ENCODE measurements at regions not wholly inside any gene's neighbourhood (a gene's known extent, or its start where the extent isn't known, plus 50 kb on each side); places are given as distances from the start of the nearest gene placed in this dataset.
"Not testable (repeated sequence)": the region's sequence is repeated elsewhere in the genome, so short reads cannot be mapped to it uniquely, and the experiment has no call there.

- H3K27me3 ChIP-seq = no peaks in the 10 kb centered on the region
- no peaks in the 10 kb centered on the region for H3K9me3 ChIP-seq
- no peak overlapping the region for H3K27ac ChIP-seq
- no peak for TF ChIP-seq CTCF (IDR thresholded peaks at IDR 0.05)
- no peaks in the 10 kb centered on the region for H3K36me3 ChIP-seq
- H3K4me1 ChIP-seq (ENCODE audit: control insufficient read depth in 1 of 2, insufficient read depth in 1 of 2, low read depth in 1 of 2, low read length in 1 of 2) = peaks cover 7 to 8% of the 10 kb centered on the region in 2 experiments
- H3K4me3 ChIP-seq (ENCODE audit: low read depth in 1 of 2, low read length in 1 of 2) = no peak overlapping the region
Measured at GRCh38 chr11:8773916-8774539, 91.4 kb downstream of the RPL27A start.

GRCh38 chr11:8774916-8775315, 92.3 kb downstream of the RPL27A start:
- not testable (repeated sequence) for H3K4me3 ChIP-seq (ENCODE audit: low read depth in 1 of 2, low read length in 1 of 2); H3K9me3 ChIP-seq; H3K36me3 ChIP-seq; H3K27ac ChIP-seq; H3K27me3 ChIP-seq; H3K4me1 ChIP-seq (ENCODE audit: control insufficient read depth in 1 of 2, insufficient read depth in 1 of 2, low read depth in 1 of 2, low read length in 1 of 2)

- peaks cover 7 to 8% of the 10 kb centered on the region in 2 experiments for H3K4me1 ChIP-seq (ENCODE audit: control insufficient read depth in 1 of 2, insufficient read depth in 1 of 2, low read depth in 1 of 2, low read length in 1 of 2)
Measured at GRCh38 chr11:8775332-8775731, 92.7 kb downstream of the RPL27A start.

GRCh38 chr11:8775734-8776133, 93.1 kb downstream of the RPL27A start:
- no peaks in the 10 kb centered on the region for H3K27me3 ChIP-seq
- no peak for TF ChIP-seq CTCF (IDR thresholded peaks at IDR 0.05)
- no peak overlapping the region for H3K27ac ChIP-seq
- no peaks in the 10 kb centered on the region for H3K36me3 ChIP-seq
- no peaks in the 10 kb centered on the region for H3K9me3 ChIP-seq
- H3K4me1 ChIP-seq (ENCODE audit: control insufficient read depth in 1 of 2, insufficient read depth in 1 of 2, low read depth in 1 of 2, low read length in 1 of 2) = peaks cover 7 to 8% of the 10 kb centered on the region in 2 experiments
- no peak overlapping the region for H3K4me3 ChIP-seq (ENCODE audit: low read depth in 1 of 2, low read length in 1 of 2)

More at GRCh38 chr11:8775332-8775731, 92.7 kb downstream of the RPL27A start:
- TF ChIP-seq CTCF (IDR thresholded peaks at IDR 0.05) = no peak
- no peaks in the 10 kb centered on the region for H3K27me3 ChIP-seq
- no peak overlapping the region for H3K27ac ChIP-seq
- H3K36me3 ChIP-seq = no peaks in the 10 kb centered on the region
- no peaks in the 10 kb centered on the region for H3K9me3 ChIP-seq
- no peak overlapping the region for H3K4me3 ChIP-seq (ENCODE audit: low read depth in 1 of 2, low read length in 1 of 2)

- H3K9me3 ChIP-seq = no peaks in the 10 kb centered on the region
- TF ChIP-seq CTCF (IDR thresholded peaks at IDR 0.05) = no peak
- H3K27ac ChIP-seq = no peak overlapping the region
- no peak overlapping the region for H3K4me3 ChIP-seq (ENCODE audit: low read depth in 1 of 2, low read length in 1 of 2)
- H3K4me1 ChIP-seq (ENCODE audit: control insufficient read depth in 1 of 2, insufficient read depth in 1 of 2, low read depth in 1 of 2, low read length in 1 of 2) = peaks cover 7 to 8% of the 10 kb centered on the region in 2 experiments
- H3K27me3 ChIP-seq = no peaks in the 10 kb centered on the region
- no peaks in the 10 kb centered on the region for H3K36me3 ChIP-seq
Measured at GRCh38 chr11:8776209-8776608, 93.6 kb downstream of the RPL27A start.

GRCh38 chr11:8777907-8778767, 95.5 kb downstream of the RPL27A start:
- no peak for TF ChIP-seq CTCF (IDR thresholded peaks at IDR 0.05)
- no peak overlapping the region for H3K27ac ChIP-seq
- no peaks in the 10 kb centered on the region for H3K27me3 ChIP-seq
- H3K36me3 ChIP-seq = no peaks in the 10 kb centered on the region
- peaks cover 7 to 8% of the 10 kb centered on the region in 2 experiments for H3K4me1 ChIP-seq (ENCODE audit: control insufficient read depth in 1 of 2, insufficient read depth in 1 of 2, low read depth in 1 of 2, low read length in 1 of 2)
- no peaks in the 10 kb centered on the region for H3K9me3 ChIP-seq
- no peak overlapping the region for H3K4me3 ChIP-seq (ENCODE audit: low read depth in 1 of 2, low read length in 1 of 2)
